HEK293 (cell line): ENCODE measurements at regions not wholly inside any gene's neighbourhood (a gene's known extent, or its start where the extent isn't known, plus 50 kb on each side); places are given as distances from the start of the nearest gene placed in this dataset.

ENCODE experiments used
- CTCF ChIA-PET: fragments of 350-600 bp; formaldehyde crosslinking; extraction: SDS; loops from one replicate; lab custom pipeline; 2021; ENCODE audit warnings: antibody characterized with exemption; lab: Yijun Ruan, JAX
- POLR2A ChIA-PET: fragments of 300-600 bp; formaldehyde crosslinking; extraction: SDS; loops from one replicate; lab custom pipeline; 2020; ENCODE audit warnings: antibody characterized with exemption, inconsistent platforms; lab: Yijun Ruan, JAX
- H3K27ac ChIP-seq: fragments of 200-500 bp; sonication (Bioruptor generic); 2 replicates; pipeline ENCODE4 v1.5.1; 2014; ENCODE audit warnings: low read depth, low read length, control low read depth, inconsistent platforms; ENCODE audit errors: extremely low read depth
- H3K36me3 ChIP-seq, 2 experiments: fragments of 200-500 bp in 1 of 2; sonication (Bioruptor generic) in 1 of 2; 1 replicate in 1 of 2; 2 replicates in 1 of 2; pipeline ENCODE4 v1.5.1; 2014 to 2017; ENCODE audit warnings: inconsistent platforms in 2 of 2, low read length in 2 of 2; ENCODE audit not compliant: control insufficient read depth in 2 of 2, insufficient read depth in 1 of 2
- H3K4me1 ChIP-seq: fragments of 200-500 bp; sonication (Bioruptor generic); 2 replicates; pipeline ENCODE4 v1.5.1; 2014; ENCODE audit warnings: mild to moderate bottlenecking, low read length, inconsistent platforms; ENCODE audit not compliant: control insufficient read depth, insufficient read depth
- H3K4me3 ChIP-seq: 2 replicates; pipeline ENCODE4 v1.5.1; 2011; ENCODE audit warnings: low read depth, mild to moderate bottlenecking, control low read depth, low read length, moderate library complexity
- H3K9me3 ChIP-seq: fragments of 200-500 bp; sonication (Bioruptor generic); 2 replicates; pipeline ENCODE4 v1.5.1; 2014; ENCODE audit warnings: low read depth, low read length, inconsistent platforms; ENCODE audit not compliant: control insufficient read depth, insufficient read depth
- MYNN ChIP-seq: fragments of 450-650 bp; formaldehyde crosslinking; IDR thresholded peaks from 2 replicates; pipeline ENCODE4 v1.5.1; 2016; ENCODE audit warnings: missing biosample characterization, missing genetic modification characterization, borderline replicate concordance
- OVOL3 ChIP-seq: fragments of 450-650 bp; formaldehyde crosslinking; IDR thresholded peaks from 2 replicates; pipeline ENCODE4 v1.5.1; 2016; ENCODE audit warnings: missing biosample characterization, missing genetic modification characterization
- ZFP41 ChIP-seq: fragments of 450-650 bp; formaldehyde crosslinking; IDR thresholded peaks from 2 replicates; pipeline ENCODE4 v1.5.1; 2016; ENCODE audit warnings: missing biosample characterization, missing genetic modification characterization, borderline replicate concordance
- ZNF140 ChIP-seq: fragments of 450-650 bp; formaldehyde crosslinking; IDR thresholded peaks from 2 replicates; pipeline ENCODE4 v1.5.1; 2016; ENCODE audit warnings: missing biosample characterization, missing genetic modification characterization
- ZNF24 ChIP-seq: fragments of 450-650 bp; formaldehyde crosslinking; IDR thresholded peaks from 2 replicates; pipeline ENCODE4 v1.5.1; 2016; ENCODE audit warnings: missing biosample characterization, missing genetic modification characterization
- ZNF404 ChIP-seq: fragments of 450-650 bp; formaldehyde crosslinking; IDR thresholded peaks from 2 replicates; pipeline ENCODE4 v1.5.1; 2017; ENCODE audit warnings: missing biosample characterization, missing genetic modification characterization
- ZNF514 ChIP-seq: fragments of 450-650 bp; formaldehyde crosslinking; IDR thresholded peaks from 2 replicates; pipeline ENCODE4 v1.5.1; 2016; ENCODE audit warnings: missing biosample characterization, missing genetic modification characterization
- ZNF837 ChIP-seq: fragments of 450-650 bp; formaldehyde crosslinking; IDR thresholded peaks from 2 replicates; pipeline ENCODE4 v1.5.1; 2016; ENCODE audit warnings: missing biosample characterization, missing genetic modification characterization
- TF ChIP-seq, protein P1 (sequence below): fragments of 450-650 bp; formaldehyde crosslinking; IDR thresholded peaks from 2 replicates; pipeline ENCODE4 v1.5.1; 2016; ENCODE audit warnings: missing biosample characterization, missing genetic modification characterization
- TF ChIP-seq, protein P2 (sequence below): fragments of 450-650 bp; formaldehyde crosslinking; IDR thresholded peaks from 2 replicates; pipeline ENCODE4 v1.5.1; 2016; ENCODE audit warnings: missing biosample characterization, missing genetic modification characterization
- TF ChIP-seq, protein P3 (sequence below): fragments of 450-650 bp; formaldehyde crosslinking; IDR thresholded peaks from 2 replicates; pipeline ENCODE4 v1.5.1; 2017; ENCODE audit warnings: missing biosample characterization, mild to moderate bottlenecking, missing genetic modification characterization, moderate library complexity
- TF ChIP-seq, protein P4 (sequence below): fragments of 450-650 bp; formaldehyde crosslinking; IDR thresholded peaks from 2 replicates; pipeline ENCODE4 v1.5.1; 2017; ENCODE audit warnings: missing biosample characterization, missing genetic modification characterization
- TF ChIP-seq, protein P5 (sequence below): fragments of 450-650 bp; formaldehyde crosslinking; IDR thresholded peaks from 2 replicates; pipeline ENCODE4 v1.5.1; 2017; ENCODE audit warnings: missing biosample characterization, missing genetic modification characterization
- TF ChIP-seq, protein P6 (sequence below): fragments of 450-650 bp; formaldehyde crosslinking; IDR thresholded peaks from 2 replicates; pipeline ENCODE4 v1.5.1; 2016; ENCODE audit warnings: missing biosample characterization, missing genetic modification characterization

DNA sequence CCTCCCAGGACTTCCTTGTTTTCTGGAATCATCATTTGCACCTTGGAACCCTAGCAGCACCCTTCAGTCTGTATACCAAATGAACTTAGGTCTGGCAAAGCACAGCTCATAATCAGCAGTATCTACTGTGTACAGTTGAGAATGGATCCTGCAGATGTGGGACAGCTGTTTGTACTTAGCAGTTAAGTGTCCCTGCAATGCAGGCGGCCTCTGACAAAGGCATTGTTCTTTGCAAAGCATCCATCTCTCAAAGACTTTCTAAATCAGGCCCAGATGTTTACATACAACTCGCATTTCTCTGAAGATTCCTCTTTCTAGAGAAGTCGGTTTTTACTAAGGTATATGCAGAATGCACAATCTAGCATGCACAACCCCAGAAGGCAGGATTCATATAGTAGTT is 170.5 kb upstream of the RBM19 start:
- no peaks in the 10 kb centered on the region for H3K36me3 ChIP-seq
- no peak for TF ChIP-seq MYNN (tag by site-specific recombination)
- TF ChIP-seq, protein P1, sequence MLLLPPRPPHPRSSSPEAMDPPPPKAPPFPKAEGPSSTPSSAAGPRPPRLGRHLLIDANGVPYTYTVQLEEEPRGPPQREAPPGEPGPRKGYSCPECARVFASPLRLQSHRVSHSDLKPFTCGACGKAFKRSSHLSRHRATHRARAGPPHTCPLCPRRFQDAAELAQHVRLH (tag by site-specific recombination) = no peak
- TF ChIP-seq, all 188 proteins: peak for 0
- no peak overlapping the region for H3K27ac ChIP-seq
- no peak overlapping the region for H3K4me3 ChIP-seq
- POLR2A ChIA-PET = no interaction called here
- H3K4me1 ChIP-seq = no peaks in the 10 kb centered on the region
- H3K9me3 ChIP-seq = no peaks in the 10 kb centered on the region
- CTCF ChIA-PET = no interaction called here

DNA sequence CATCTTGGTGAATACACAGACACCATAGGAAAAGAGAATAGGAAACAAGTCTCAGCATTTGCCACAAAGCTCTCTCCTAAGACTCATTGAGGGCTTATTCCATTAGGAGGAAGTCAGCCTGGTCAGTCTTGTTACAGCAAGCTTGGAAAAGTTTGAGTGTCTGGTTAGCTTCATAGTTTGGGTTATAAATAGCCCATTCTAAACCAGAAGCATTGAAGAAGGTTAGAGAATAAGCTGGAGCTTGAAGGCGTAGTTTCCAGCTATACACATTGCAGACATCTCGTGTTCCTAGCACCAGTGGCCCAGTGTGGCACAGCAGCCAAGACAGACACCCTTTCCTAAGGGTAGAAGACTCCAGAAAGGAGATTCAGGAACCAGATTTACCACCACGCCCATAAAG is 168.8 kb upstream of the RBM19 start:
- Histone ChIP-seq H3K4me3 (no peak overlapping the region), H3K4me1 (no peaks in the 10 kb centered on the region), H3K9me3 (no peaks in the 10 kb centered on the region), H3K27ac (no peak overlapping the region), H3K36me3 (no peaks in the 10 kb centered on the region)
- TF ChIP-seq ZNF24 (tag by site-specific recombination) = no peak
- TF ChIP-seq, protein P2, sequence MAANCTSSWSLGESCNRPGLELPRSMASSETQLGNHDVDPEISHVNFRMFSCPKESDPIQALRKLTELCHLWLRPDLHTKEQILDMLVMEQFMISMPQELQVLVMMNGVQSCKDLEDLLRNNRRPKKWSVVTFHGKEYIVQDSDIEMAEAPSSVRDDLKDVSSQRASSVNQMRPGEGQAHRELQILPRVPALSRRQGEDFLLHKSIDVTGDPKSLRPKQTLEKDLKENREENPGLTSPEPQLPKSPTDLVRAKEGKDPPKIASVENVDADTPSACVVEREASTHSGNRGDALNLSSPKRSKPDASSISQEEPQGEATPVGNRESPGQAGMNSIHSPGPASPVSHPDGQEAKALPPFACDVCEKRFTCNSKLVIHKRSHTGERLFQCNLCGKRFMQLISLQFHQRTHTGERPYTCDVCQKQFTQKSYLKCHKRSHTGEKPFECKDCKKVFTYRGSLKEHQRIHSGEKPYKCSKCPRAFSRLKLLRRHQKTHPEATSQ (tag by site-specific recombination) = no peak
- TF ChIP-seq ZNF837 = no peak
- no peak for TF ChIP-seq ZFP41 (tag by site-specific recombination)
- TF ChIP-seq, protein P3, sequence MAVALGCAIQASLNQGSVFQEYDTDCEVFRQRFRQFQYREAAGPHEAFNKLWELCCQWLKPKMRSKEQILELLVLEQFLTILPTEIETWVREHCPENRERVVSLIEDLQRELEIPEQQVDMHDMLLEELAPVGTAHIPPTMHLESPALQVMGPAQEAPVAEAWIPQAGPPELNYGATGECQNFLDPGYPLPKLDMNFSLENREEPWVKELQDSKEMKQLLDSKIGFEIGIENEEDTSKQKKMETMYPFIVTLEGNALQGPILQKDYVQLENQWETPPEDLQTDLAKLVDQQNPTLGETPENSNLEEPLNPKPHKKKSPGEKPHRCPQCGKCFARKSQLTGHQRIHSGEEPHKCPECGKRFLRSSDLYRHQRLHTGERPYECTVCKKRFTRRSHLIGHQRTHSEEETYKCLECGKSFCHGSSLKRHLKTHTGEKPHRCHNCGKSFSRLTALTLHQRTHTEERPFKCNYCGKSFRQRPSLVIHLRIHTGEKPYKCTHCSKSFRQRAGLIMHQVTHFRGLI = no peak
- no peak for TF ChIP-seq OVOL3 (tag by site-specific recombination)
- TF ChIP-seq ZNF404 (tag by site-specific recombination) = no peak
- no peak for TF ChIP-seq ZNF140 (tag by site-specific recombination)
- TF ChIP-seq MYNN (tag by site-specific recombination) = no peak
- TF ChIP-seq ZNF514 (tag by site-specific recombination) = no peak
- TF ChIP-seq, protein P4, sequence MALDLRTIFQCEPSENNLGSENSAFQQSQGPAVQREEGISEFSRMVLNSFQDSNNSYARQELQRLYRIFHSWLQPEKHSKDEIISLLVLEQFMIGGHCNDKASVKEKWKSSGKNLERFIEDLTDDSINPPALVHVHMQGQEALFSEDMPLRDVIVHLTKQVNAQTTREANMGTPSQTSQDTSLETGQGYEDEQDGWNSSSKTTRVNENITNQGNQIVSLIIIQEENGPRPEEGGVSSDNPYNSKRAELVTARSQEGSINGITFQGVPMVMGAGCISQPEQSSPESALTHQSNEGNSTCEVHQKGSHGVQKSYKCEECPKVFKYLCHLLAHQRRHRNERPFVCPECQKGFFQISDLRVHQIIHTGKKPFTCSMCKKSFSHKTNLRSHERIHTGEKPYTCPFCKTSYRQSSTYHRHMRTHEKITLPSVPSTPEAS (tag by site-specific recombination) = no peak
- TF ChIP-seq, protein P5, sequence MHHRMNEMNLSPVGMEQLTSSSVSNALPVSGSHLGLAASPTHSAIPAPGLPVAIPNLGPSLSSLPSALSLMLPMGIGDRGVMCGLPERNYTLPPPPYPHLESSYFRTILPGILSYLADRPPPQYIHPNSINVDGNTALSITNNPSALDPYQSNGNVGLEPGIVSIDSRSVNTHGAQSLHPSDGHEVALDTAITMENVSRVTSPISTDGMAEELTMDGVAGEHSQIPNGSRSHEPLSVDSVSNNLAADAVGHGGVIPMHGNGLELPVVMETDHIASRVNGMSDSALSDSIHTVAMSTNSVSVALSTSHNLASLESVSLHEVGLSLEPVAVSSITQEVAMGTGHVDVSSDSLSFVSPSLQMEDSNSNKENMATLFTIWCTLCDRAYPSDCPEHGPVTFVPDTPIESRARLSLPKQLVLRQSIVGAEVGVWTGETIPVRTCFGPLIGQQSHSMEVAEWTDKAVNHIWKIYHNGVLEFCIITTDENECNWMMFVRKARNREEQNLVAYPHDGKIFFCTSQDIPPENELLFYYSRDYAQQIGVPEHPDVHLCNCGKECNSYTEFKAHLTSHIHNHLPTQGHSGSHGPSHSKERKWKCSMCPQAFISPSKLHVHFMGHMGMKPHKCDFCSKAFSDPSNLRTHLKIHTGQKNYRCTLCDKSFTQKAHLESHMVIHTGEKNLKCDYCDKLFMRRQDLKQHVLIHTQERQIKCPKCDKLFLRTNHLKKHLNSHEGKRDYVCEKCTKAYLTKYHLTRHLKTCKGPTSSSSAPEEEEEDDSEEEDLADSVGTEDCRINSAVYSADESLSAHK (tag by site-specific recombination) = no peak
- TF ChIP-seq, protein P6, sequence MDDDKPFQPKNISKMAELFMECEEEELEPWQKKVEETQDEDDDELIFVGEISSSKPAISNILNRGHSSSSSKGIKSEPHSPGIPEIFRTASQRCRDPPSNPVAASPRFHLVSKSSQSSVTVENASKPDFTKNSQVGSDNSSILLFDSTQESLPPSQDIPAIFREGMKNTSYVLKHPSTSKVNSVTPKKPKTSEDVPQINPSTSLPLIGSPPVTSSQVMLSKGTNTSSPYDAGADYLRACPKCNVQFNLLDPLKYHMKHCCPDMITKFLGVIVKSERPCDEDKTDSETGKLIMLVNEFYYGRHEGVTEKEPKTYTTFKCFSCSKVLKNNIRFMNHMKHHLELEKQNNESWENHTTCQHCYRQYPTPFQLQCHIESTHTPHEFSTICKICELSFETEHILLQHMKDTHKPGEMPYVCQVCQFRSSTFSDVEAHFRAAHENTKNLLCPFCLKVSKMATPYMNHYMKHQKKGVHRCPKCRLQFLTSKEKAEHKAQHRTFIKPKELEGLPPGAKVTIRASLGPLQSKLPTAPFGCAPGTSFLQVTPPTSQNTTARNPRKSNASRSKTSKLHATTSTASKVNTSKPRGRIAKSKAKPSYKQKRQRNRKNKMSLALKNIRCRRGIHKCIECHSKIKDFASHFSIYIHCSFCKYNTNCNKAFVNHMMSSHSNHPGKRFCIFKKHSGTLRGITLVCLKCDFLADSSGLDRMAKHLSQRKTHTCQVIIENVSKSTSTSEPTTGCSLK (tag by site-specific recombination) = no peak
- ChIA-PET POLR2A (no interaction called here), CTCF (no interaction called here)
